Osteocyte (in vitro differentiated cells): ENCODE measurements at regions not wholly inside any gene's neighbourhood (a gene's known extent, or its start where the extent isn't known, plus 50 kb on each side); places are given as distances from the start of the nearest gene placed in this dataset.
"Not testable (repeated sequence)": the region's sequence is repeated elsewhere in the genome, so short reads cannot be mapped to it uniquely, and the experiment has no call there.

Source experiments
- DNase-seq: peaks from one replicate; pipeline ENCODE4 v3.0.0; 2021; ENCODE audit warnings: mixed read lengths; ENCODE audit not compliant: unreplicated experiment; ENCODE audit errors: extremely low spot score
- H3K27ac Mint-ChIP-seq: one replicate; pipeline ENCODE4 v1.8.0; 2021; ENCODE audit warnings: mild to moderate bottlenecking, mixed read lengths; ENCODE audit not compliant: unreplicated experiment
- H3K27me3 Mint-ChIP-seq: one replicate; pipeline ENCODE4 v1.8.0; 2021; ENCODE audit warnings: mixed read lengths; ENCODE audit not compliant: unreplicated experiment
- H3K36me3 Mint-ChIP-seq: one replicate; pipeline ENCODE4 v1.8.0; 2021; ENCODE audit warnings: mixed read lengths; ENCODE audit not compliant: unreplicated experiment
- H3K4me1 Mint-ChIP-seq: one replicate; pipeline ENCODE4 v1.8.0; 2021; ENCODE audit warnings: mixed read lengths; ENCODE audit not compliant: unreplicated experiment
- H3K4me3 Mint-ChIP-seq: one replicate; pipeline ENCODE4 v1.8.0; 2021; ENCODE audit warnings: mild to moderate bottlenecking, moderate library complexity, mixed read lengths; ENCODE audit not compliant: unreplicated experiment
- H3K9me3 Mint-ChIP-seq: one replicate; pipeline ENCODE4 v1.8.0; 2021; ENCODE audit warnings: mixed read lengths; ENCODE audit not compliant: unreplicated experiment
- TF ChIP-seq, protein P1 (sequence below): fragments of 200-600 bp; sonication (generic); IDR thresholded peaks from 2 replicates; pipeline ENCODE4 v1.5.0; 2021; ENCODE audit warnings: antibody characterized with exemption, mild to moderate bottlenecking, moderate library complexity

DNA sequence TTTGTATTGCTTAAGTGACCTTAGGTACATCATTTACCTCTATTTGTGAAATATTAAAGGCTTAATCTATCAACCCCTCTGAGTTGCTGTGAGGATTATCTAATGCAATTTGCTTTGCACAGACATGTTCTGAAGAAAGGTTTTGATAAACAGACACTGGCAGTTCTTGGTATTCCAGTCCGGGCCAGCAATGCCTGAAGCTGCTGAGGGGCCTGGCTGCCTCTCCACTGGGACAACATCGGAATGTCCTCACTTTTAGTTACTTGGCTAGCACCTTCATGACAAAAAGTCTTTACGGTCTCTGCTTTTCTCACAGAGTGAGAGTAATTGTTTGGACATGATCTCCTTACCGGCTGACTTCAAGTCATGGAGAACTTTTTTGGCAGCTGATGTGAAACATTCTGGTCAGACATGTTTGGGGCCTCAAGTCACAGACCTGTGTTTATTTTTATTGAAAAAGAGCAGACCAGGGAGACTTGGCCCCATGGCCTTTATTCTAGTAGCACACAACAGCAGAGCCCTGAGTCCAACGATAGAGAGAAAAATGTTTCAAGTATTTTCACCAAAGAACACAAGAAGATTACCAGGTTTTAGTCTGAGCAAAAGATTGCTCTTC, 1112.3 kb upstream of the FANCL start:
- no peak overlapping the region for H3K4me3 Mint-ChIP-seq
- no peaks in the 10 kb centered on the region for H3K36me3 Mint-ChIP-seq
- no peaks in the 10 kb centered on the region for H3K4me1 Mint-ChIP-seq
- H3K27ac Mint-ChIP-seq = no peak overlapping the region
- no peaks in the 10 kb centered on the region for H3K27me3 Mint-ChIP-seq
- H3K9me3 Mint-ChIP-seq = peaks cover 11% of the 10 kb centered on the region
- TF ChIP-seq, protein P1, sequence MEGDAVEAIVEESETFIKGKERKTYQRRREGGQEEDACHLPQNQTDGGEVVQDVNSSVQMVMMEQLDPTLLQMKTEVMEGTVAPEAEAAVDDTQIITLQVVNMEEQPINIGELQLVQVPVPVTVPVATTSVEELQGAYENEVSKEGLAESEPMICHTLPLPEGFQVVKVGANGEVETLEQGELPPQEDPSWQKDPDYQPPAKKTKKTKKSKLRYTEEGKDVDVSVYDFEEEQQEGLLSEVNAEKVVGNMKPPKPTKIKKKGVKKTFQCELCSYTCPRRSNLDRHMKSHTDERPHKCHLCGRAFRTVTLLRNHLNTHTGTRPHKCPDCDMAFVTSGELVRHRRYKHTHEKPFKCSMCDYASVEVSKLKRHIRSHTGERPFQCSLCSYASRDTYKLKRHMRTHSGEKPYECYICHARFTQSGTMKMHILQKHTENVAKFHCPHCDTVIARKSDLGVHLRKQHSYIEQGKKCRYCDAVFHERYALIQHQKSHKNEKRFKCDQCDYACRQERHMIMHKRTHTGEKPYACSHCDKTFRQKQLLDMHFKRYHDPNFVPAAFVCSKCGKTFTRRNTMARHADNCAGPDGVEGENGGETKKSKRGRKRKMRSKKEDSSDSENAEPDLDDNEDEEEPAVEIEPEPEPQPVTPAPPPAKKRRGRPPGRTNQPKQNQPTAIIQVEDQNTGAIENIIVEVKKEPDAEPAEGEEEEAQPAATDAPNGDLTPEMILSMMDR = no peak
- no peak for DNase-seq

DNA sequence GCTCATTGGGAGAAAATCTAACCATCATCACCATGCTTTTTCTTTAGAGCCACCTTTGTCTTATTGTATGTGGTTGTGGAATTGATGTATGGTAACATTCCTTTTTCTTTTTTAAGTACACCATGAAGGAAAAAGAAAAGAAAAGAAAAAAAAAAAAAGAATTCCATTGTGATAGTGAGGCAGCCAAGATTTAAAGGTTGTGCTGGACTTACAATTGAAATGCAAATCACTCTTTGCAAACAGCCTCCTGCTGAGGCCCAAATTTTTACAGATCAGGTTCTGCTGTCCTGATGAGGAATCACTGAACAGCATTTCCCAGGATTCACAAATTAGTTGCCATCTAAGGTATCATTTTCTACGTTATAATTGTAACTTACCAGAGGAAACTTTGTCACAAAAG, 1101.0 kb upstream of the FANCL start:
- DNase-seq = no peak
- Mint-ChIP-seq H3K4me3 (no peak overlapping the region), H3K27me3 (no peaks in the 10 kb centered on the region), H3K4me1 (no peaks in the 10 kb centered on the region), H3K36me3 (no peaks in the 10 kb centered on the region), H3K9me3 (no peaks in the 10 kb centered on the region), H3K27ac (no peak overlapping the region)
- TF ChIP-seq, protein P1 = no peak

- Mint-ChIP-seq H3K9me3 (no peaks in the 10 kb centered on the region), H3K27me3 (no peaks in the 10 kb centered on the region), H3K4me1 (no peaks in the 10 kb centered on the region), H3K4me3 (no peak overlapping the region), H3K27ac (no peak overlapping the region), H3K36me3 (no peaks in the 10 kb centered on the region)
- TF ChIP-seq, protein P1 = no peak
- DNase-seq = no peak
Observed at GRCh38 chr2:59339837-59340207, 1098.7 kb upstream of the FANCL start.

- DNase-seq = no peak
- Mint-ChIP-seq H3K36me3 (no peaks in the 10 kb centered on the region), H3K4me1 (no peaks in the 10 kb centered on the region), H3K4me3 (no peak overlapping the region), H3K9me3 (no peaks in the 10 kb centered on the region), H3K27me3 (no peaks in the 10 kb centered on the region), H3K27ac (no peak overlapping the region)
- TF ChIP-seq, protein P1 = no peak
Observed at GRCh38 chr2:59339121-59339836, 1098.2 kb upstream of the FANCL start.

DNA sequence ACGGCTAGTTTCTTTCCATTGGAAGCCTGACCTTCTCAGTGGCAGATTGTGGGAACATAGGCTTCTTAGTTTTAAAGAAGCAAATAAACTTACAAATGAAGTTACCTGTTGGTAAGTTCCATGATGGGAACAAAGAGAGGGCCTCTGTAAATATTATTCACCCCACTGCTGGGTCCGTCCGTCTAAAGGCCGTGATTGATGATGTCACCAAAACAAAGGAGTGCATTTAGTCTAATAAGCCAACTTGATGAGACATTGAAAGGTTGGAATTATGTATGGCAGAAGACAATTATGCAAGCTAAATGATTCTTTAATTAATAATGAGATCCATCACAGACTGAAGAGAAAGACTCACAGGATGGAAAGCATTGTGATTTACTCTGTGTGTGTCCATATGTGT, 1091.9 kb upstream of the FANCL start:
- no peak overlapping the region for H3K27ac Mint-ChIP-seq
- no peaks in the 10 kb centered on the region for H3K4me1 Mint-ChIP-seq
- H3K27me3 Mint-ChIP-seq = no peaks in the 10 kb centered on the region
- DNase-seq = no peak
- no peak overlapping the region for H3K4me3 Mint-ChIP-seq
- no peaks in the 10 kb centered on the region for H3K36me3 Mint-ChIP-seq
- TF ChIP-seq, protein P1 = no peak
- H3K9me3 Mint-ChIP-seq = no peaks in the 10 kb centered on the region

- not testable (repeated sequence) for H3K27me3 Mint-ChIP-seq, H3K4me1 Mint-ChIP-seq, DNase-seq, H3K36me3 Mint-ChIP-seq, H3K9me3 Mint-ChIP-seq, H3K4me3 Mint-ChIP-seq, H3K27ac Mint-ChIP-seq
Observed at GRCh38 chr2:59326581-59327365, 1085.6 kb upstream of the FANCL start.
